HG02759 (cell line): ENCODE measurements at regions not wholly inside any gene's neighbourhood (a gene's known extent, or its start where the extent isn't known, plus 50 kb on each side); places are given as distances from the start of the nearest gene placed in this dataset.

Experiments
- ATAC-seq: cut with Tn5 transposase; IDR thresholded peaks from one replicate; pipeline ENCODE4 v1.9.1; 2021; ENCODE audit warnings: mild to moderate bottlenecking, moderate library complexity; ENCODE audit not compliant: unreplicated experiment

DNA sequence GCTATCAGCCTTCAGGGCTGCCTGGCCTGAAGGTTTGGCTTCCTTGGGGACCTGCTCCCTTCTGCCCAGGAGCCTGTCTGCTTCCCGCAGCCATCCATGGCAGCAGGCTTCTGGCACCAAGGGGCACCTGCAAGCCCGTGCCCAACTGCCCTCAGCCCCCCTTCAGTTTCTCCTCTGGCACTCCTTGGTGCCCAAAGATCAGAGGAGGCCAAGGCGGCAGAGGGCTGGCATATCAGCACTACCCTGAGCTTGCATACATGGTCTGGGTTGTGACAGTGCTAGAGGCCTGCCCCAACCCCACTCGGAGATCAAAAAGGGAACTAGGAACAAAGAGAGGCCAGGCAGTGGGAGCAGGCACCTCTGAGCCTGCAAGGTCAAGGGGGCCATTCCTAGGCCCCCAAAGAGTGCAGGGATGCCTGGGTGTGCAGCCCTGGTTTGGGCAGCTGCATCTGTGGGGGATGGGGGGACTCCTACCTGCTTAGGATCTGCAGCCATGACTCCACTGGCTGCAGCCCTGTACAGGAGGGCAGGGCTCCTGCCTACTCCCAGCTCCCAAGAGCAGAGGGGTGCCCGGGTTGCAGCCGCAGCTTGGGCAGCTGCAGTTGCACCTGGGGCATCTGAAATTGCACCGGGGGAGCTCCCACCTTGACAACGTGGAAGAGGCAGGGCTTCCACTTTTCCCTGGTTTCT, 76.2 kb upstream of the TP63 start:
- ATAC-seq, result no peak

DNA sequence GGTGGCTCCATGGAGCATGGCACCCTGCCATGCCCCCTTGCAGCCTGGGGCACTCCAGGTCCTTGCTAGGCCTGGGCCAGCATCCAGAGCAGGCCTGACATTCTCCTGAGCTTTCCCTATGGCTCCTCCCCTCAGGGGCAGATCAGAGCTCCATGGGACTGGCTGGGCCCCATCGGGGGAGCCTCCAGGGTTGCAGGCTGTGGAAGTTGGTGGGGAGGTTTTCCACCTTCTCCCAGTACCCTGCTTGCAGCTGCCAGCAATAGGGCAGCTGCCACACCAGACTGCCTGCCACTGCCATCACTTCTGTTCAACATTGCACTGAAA, 75.7 kb upstream of the TP63 start:
- ATAC-seq, result no peak

DNA sequence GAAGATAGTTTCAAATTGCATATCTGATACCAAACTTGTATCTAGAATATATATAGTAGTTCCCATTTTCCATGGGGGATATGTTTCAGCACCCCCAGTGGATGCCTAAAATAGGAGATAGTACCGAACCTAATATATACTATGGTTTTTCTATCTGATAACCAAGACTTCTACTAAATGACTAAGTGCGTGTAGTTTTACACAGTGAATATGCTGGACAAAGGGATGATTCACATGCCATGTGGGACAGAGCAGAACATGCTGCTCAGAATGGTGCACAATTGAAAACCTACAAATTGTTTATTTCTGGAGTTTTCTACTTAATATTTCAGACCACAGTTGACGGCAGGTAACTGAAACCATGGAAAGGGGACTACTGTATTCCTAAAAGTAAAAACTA, 73.4 kb upstream of the TP63 start:
- no peak for ATAC-seq

- no peak for ATAC-seq
Observed at GRCh38 chr3:189561256-189561655, 69.9 kb upstream of the TP63 start.

DNA sequence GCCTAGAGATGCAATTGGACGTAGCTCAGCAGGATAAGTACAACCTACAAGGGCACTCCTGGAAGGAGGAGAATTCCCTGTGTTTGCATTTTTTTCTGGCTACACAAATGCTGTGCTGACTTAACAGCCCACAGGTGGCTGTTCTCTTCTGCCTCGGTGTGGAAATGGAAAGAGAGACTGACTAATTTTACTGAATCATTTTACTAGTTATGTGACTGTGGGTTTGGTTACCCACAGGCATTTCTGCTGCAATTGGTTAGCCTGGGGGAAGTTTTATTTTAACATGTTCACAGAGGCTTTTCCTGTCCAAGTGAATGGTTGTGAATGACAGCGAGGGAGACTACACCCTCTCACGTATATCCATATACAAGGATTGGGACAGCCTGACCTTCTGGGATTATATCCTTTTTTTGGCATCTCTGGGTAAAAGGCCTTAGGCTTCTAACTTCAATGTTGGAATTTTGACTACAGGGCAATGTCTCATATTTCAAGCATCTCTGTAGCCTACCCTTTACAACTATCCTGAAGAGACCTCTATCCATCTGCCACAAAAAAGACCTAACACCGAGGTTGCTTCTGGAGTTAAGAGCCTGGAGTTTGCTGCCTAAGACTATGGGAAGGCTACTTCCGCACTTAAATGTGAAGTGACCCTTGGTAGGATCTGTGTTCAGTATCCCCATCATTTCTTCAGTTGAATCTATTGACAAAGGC, 67.2 kb upstream of the TP63 start:
- peak; percentile 85 for ATAC-seq

- no peak for ATAC-seq
Observed at GRCh38 chr3:189566550-189567130, 64.5 kb upstream of the TP63 start.

DNA sequence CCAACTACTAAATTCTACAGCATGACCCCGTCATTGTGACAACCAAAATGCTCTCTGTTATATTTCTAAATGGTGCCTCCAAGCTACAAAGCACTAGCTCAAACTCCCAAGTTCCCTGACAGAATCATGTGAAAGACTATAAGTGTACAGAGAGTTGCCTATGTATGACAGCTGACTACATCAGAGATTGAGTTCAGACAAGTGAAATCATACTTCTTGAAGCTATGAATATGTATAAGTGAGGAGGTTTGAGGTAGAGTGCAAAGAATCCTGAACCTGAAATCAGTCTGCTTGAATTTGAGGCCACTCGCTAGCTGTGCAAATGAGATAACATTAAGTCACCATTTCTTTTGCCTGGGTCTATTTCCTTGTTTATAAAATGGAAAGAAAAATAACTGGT, 63.9 kb upstream of the TP63 start:
- no peak for ATAC-seq

DNA sequence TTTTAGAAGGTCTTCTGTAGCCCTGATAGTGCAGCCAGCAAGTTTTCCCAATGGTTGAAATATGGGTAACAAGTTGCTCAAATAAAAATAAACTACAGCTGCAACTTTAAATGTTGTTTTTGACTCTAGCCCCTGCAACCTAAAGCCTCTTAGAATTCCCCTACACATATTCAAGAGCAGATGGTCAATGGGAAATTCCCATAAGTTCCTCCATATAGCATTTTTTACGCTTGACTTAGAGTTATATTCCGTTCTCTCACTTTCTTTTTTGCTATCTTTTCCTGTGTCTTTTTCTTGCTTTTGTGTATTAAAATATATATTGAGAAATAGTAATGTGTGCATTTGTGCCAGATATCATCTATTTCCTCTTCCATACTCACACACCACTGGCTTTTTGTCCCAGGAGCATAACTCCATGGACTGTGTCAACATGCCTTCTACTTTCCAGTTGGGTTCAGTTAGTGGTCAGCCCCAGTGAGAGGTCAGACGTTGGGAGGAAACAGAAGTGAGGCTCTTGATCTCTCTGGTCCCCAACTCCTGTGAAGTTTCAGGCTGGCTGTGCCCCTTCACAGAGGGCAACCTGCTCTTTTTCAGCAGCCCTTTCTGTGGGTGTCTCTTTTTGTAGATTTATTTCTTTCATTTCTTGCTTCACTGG, 63.3 kb upstream of the TP63 start:
- ATAC-seq, result peak; percentile 40

DNA sequence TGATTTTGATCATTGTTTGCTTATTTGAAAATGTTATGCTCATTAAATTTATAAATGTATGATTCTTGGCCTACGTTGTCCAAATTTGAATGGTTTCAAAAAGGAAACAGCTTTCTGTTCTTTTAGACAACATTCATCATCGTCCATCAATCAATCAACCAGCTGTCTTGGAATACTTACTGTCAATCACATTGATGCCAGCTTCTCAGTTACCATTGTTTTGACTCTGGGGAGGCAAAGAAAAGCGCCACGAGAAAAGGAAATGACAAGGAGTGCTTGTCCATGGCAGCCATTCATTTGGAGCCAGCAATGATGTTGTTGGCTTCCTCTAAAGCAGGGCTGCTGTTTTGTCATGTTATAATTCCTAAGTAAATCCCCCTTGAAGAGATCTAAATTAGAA, 62.2 kb upstream of the TP63 start:
- ATAC-seq, result no peak

DNA sequence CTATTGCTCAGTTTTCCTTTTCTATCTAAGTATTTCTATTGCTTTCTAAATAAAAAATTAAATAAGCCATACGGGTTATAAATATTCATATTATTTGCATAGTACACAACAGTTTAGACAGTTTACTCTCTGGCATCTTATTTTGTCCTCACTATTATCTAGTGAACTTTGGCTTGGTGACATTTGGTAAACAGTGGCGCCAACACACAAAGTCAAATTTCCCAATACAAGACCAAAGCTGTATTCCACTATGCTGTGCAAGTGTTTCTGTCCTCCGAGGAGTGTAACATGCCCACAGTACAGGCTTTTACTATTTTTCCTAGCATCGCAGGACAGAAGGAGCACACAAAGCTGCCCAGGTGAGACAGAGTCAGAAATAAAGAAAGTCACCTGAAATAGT, 61.7 kb upstream of the TP63 start:
- no peak for ATAC-seq

GRCh38 chr3:189570916-189571315, 60.3 kb upstream of the TP63 start:
- ATAC-seq, result peak; percentile 45

DNA sequence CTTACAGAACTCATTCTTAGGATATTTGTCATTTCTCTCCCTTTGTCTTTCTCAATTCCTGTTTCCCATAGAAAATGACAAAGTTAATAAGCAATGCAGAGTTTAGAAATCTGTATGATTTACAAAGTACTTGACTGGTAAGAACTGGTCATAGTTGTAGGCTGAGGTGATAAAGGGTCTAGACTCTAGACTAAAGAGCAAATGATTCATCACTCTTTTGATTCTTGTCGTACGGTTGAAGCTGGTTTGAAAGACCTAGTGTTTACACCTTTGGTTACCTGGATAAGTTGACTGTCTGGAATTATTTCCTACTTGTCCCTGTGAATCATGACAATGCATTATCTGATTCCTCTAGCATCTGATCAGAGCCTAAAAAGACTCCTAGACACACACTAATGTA, 58.9 kb upstream of the TP63 start:
- no peak for ATAC-seq

GRCh38 chr3:189573004-189573403, 58.2 kb upstream of the TP63 start:
- peak; percentile 44 for ATAC-seq

DNA sequence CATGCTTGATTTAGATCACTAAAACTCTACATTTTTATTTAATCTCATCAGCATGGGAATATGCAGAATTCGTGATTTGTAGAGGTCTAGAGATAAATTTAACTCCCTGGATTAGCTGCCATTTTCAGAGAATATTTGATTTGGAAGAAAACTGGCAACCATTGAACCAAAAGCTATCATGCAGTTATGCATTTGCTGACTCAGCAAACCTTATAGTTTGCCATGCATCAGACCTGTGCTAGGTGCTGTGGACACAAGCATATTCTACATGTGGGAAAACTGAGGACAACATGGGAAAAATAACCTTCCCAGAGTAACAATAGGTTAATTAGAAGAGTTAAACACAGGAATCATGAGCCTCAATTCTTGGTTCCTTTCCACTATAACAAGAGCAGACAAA, 54.7 kb upstream of the TP63 start:
- ATAC-seq, result no peak

GRCh38 chr3:189577050-189577951, 53.9 kb upstream of the TP63 start:
- ATAC-seq, result no peak

- ATAC-seq, result no peak
Observed at GRCh38 chr3:189580190-189580589, 51.0 kb upstream of the TP63 start.
